DMS53 (cell line): ENCODE measurements at regions not wholly inside any gene's neighbourhood (a gene's known extent, or its start where the extent isn't known, plus 50 kb on each side); places are given as distances from the start of the nearest gene placed in this dataset.

Source experiments
- DNase-seq: peaks from one replicate; lab custom pipeline; 2025; lab: John Stamatoyannopoulos, UW

DNA sequence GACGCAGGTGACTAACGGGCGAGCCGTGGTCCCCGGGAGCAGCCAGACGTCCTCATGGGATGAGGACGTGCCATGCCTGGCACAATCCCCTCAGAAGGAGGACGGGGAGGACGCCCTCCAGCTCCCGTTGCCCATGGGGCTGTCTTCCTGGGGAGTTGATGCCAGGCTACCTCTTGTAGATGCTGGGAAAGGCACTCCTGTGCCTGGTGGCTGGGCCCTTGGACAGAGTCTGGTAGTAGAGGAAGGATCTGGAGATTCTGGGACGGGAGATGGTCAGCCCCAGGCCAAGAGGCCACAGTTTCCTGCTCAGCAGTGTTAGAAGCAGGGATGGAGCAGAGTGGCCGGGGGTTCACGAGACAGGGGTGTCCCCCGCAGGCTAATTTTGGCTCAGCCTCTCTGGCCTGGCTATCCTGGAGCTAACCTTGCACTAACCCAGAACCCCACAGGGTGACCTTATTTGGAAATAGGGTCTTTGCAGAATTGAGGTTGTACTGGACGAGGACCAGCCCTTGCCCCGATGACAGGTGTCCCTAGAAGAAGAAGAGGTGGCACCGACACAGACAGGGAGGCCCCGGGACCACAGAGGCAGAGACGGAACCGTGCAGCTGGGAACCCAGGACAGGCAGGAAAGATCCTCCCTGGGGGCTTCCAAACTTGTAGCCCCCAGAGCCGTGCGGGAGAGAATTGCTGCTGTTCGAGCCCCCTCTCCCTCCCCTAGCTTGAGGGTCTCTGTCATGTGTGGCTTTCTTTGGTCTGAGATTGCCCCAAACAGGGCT lies 50.1 kb upstream of the ADRA2C start:
- DNase-seq, result no peak

DNA sequence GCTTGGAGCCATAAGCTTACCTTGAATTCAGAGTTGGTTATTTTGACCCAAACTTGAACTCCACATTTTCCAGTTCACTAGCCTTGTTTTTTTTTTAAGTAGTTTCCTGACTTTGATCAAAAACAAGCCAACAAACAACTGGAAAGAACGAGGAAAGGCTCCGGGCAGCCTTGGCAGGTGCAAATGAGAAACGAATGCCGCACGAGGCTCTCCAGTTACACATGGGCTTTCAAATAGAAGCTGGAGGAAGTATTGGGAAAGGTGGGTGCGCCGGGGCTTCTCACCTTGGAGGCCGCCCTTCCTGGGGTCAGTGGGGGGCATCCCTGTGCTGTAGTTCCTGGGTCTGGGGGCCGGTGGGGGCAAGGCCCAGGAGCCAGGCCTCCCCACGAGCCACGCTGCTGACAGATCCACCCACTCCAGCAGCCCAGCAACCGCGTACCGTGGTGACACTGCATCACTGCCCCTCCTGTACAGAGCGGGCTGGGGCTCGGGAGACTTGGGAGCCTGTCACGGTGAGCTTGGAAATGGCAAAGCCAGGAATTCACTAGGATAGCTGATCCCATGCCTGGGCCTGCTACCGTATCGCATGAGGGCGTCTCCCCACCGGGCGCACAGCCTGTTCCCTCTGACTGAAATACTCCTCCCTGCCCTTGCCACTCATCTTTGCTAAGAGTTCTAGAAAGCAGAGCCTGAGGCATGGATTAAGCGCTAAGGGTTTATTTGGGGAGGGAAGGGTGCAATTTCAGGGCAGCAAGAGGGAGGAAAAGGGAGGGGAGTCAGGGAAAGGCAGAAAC lies 50.9 kb upstream of the ADRA2C start:
- DNase-seq, result no peak

DNA sequence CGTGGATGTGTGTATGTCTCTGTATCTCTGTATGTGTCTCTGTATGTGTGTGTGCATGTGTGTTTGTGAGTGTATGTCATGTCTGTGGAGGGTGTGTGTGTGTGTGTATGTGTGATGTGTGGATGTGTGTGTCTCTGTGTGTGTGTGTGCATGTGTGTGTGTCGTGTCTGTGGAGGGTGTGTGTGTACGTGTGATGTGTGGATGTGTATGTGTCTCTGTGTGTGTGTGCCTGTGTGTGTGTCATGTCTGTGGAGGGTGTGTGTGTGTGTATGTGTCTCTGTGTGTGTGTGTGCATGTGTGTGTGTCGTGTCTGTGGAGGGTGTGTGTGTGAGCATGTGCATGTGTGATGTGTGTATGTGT lies 51.6 kb upstream of the ADRA2C start:
- DNase-seq, result no peak

DNA sequence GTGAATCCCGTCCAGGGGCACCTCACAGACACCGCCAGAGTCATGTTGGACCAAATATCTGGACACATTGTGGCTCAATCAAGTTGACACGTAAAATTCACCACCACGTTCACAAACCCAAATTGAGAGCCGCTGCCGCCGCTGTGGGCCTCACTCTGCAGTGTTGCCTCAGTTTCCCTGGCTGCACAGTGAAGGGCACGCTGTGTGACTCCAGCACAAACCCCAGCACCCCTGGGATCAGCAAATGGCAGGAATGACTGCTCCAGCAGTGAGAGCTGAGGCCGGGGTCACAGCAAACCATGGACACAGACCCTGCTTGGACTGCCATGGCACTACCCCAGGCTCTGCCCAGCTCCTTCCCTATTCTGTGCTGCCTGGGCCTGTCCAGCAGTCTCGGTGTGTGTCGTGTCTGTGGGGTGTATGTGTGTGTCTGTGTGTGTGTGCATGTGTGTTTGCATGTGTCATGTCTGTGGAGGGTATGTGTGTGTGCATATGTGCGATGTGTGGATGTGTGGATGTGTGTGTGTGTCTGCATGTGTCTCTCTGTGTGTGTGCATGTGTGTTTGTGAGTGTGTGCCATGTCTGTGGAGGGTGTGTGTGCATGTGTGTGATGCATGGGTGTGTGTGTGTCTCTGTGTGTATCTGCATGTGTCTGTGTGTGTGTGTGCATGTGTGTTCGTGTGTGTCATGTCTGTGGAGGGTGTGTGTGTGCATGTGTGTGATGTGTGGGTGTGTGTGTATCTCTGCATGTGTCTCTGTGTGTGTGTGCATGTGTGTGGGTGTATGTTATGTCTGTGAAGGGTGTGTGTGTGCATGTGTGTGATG lies 52.2 kb upstream of the ADRA2C start:
- DNase-seq, result no peak

DNA sequence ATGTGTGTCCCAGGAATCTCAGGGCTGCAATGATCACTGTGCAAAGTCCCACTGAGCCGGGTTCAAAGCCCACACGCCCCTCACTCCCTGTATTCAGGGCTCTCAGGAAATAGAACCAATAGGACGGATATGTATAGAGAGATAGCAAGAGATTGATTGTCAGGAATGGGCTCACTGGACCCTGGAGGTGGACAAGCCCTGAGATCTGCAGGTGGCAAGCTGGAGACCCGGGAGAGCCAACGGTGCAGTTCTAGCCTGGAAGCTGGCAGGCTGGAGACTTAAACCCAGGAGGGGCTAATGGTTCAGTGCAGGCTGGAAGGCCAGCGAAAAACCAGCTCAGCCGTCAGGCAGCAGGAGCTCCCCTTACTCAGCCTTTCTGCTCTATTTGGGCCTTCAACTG lies 52.8 kb upstream of the ADRA2C start:
- no peak for DNase-seq

DNA sequence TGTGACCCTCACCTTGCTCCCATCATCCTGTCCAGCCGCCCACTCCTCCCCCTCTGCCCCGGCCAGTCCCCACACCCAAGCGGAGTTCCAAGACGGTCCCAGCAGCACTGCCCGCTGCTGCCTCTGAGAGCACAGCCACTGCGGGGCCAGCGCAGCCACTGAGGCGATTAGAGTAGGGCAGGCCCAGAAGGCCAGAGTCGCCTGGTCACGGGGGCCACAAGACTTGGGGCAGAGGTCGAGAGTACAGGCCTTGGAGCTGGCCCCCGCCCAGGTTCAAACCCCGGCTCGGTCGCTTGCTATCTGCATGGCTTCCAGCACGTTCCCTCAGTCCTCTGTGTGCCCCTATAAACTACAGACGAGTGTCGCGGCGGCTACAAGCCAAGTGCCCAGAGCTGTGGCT lies 53.2 kb upstream of the ADRA2C start:
- no peak for DNase-seq

DNA sequence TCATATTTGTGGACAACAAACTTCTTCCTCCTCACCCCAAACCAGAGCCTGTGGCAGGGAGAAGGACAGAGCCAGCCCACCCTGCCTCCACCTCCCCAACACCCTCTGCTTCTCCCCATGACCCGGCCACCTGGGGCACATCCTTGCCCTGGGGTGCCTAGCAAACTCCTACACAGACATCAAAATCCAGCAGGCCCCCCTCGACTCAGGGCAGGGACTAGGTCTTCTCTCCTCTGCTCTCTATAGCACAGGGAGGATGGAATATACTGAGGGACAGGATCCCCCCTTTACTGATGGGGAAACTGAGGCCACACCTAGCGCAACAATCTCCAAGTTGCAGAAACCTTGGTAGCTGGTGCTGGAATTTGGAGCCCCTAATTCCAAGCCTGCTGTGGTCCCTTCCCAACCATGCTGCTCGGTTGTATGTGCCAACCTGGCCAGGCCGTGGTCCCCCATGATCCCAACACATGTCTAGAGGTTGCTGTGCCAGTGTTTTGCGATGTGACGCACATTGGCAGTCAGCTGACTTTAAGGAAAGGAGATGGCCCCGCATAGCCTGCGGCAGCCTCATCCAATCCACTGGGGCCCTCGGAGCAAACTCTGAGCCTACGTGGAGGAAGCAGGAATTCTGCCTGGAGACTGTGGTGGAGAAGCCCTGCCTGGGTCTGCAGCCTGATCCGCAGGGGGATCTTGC lies 53.9 kb upstream of the ADRA2C start:
- DNase-seq, result no peak

DNA sequence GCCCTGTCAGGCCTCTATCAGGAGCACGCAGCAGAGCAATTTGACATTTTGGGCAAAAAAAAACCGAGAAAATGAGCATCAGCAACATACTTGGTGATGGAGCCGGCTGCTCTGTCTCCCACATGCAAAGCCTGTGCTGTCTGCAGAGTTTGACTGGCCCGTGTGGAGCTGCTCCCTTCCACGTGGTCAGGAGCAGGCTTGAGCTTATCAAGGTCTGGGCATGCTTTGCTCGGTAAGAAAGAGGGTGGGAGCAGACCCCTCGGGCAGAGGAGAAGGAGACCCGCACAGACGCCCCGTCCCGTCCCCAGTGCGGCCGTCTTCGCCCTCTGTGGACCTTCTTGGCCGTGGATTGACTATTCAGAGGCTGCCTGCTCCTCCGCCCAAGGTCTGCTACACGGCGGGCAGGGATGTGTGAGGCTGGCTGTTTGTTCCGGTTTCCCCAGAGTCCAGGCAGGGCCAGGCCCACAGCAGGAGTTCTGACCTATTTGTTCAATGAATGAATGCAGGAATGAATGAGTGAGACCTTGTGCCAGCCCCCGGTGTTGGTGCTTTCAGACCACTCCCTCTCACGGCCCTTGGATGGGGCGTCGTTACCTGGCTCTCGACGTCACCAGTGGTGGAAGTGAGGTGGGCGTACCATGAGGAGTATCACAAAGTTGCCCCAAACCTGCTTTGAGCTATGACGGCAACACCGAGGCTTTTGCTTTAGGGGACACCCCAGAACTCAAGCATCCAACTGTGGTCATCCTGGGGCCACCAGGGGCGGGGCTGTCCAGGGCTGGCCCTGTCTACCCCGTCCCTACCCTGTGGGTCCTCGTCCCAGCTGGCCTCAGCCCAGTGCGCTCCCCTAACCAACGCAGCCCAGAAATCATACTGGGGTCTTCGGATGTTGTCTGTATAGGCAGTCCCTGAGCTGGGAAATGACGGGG lies 54.7 kb upstream of the ADRA2C start:
- DNase-seq, result no peak

DNA sequence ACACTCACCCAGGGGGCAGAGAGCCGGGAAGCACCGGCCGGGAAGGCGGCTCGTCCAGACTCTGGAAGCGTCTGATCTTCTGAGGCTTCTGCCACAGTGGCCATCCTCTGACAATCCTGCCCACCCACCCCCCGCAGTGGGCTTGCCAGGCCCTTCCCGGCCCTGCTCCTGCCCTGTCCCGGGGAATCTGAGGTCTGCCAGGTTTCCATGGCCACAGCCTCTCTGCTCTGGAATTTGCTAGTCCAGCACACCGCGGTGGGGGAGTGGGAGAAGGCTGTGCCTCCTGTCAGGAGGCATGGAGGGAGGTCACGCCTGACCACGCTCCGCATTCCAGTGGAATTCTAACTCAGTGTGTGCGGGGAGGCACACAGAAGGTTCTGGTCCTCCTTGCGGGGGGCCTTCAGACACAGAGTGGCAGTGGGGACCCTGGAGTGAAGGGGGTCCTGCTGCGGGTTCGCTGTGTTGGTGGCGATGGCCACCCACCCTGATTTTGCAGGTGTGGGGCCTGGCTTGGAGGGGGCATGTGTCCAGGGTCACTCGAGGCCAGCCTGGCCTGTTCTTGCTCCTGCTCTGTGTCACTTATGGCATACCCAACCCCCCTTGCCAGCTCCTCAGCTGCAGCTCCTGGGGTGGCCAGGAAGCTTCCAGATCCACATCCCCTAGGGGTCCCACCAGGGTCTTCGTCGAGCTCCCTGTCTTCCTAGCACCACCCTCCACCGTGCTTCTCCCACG lies 55.6 kb upstream of the ADRA2C start:
- DNase-seq, result no peak

DNA sequence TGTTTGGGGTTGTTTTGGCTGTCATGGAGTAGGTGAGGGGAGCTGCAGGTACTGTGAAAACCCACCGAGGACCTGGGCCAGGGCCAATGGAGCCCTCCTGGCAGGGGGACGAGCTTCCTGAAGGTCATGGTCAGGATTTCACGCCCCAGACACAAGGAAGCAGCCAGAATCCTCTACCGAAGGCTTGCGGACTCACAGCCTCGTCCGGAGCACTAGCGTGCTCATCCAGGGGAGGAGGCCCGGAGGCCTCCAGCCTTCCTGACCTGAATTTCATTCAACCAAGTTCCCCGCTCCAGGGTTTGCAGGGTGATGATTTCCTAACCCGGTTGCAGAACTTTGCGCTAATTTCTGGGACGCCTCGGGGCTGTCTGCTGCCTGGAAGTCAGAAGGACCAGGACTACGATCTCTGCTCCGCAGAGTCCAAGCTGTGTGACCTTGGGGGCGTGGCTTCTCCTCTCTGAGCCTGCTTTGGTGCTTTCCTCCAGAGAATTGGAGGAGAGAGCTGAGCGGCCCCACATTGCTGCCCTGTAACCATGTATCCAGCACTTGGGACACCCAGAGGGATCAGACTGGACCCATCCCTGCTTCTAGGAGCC lies 56.2 kb upstream of the ADRA2C start:
- DNase-seq, result no peak

DNA sequence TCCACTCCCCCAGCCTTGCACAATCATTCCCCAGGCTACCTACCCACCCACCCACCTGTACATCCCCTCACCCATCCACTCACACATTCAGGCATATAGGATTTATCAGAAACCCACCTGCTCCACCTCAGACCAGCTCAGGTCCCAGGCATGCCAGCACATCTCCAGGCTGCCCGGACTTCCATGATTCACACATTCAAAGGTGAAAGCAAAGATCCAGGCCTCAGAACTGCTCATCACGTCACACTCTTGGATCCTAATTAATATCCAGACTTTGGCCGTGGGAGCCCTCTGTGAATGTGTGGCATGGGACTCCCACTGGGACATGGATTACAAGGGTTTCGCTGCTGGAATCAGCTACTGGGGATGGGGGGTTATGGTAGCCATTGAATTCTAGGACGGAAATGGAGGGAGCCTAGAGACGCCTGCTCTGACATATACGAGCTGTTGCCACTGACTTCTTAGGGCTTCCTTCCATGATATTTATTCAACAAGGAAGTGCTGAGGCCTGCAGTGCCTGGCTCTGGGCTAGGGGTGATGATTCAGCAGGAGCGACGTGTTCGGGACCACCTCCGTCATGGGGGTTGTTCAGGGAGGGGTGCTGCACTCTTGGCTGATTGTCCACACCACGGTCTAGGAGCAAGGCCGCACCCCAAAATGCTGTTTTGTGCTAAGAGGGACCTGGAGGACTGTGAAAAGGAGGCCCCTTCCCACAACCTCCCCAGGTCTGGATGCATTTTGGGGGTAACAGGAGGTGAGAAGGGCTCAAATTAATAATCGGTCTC lies 56.9 kb upstream of the ADRA2C start:
- no peak for DNase-seq

DNA sequence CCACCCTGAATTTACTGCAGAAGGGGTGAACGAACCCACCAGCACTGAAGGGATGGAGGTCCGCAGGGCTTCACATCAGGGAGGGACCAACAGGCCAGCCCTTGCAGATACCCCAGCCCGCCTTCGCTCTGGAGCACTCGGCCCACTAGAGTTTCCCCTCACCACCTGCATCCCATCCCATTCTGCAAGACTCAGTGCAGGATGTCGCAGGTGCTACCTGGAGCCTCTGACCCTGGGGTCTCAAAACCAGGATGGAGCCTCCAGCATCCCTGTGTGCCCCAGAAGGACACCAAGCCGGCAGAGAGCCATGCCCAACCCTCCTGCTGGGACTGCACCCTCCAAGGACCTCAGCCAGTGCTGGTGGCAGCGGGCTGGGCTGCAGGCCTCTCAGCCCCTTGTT lies 57.6 kb upstream of the ADRA2C start:
- DNase-seq, result no peak

DNA sequence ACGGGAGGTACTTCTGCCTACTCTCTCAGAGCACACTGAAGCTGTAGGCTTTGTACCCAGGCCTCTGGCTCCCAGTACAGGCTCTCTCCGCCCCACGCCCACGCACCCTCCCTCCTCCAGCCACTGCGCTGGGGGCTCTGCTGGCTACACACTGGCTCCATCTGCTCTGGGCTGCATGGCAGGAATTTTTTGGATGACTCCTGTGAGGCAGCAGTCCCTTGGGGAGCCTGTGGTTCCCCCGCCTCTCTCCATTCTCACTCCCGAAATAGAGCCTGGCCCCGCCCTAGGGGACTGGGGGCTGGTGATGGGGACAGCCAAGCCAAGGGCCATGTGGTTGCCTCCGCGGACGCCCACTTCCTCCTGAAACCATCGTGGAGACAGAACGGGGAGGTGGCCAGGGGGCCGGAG lies 58.1 kb upstream of the ADRA2C start:
- DNase-seq, result no peak

DNA sequence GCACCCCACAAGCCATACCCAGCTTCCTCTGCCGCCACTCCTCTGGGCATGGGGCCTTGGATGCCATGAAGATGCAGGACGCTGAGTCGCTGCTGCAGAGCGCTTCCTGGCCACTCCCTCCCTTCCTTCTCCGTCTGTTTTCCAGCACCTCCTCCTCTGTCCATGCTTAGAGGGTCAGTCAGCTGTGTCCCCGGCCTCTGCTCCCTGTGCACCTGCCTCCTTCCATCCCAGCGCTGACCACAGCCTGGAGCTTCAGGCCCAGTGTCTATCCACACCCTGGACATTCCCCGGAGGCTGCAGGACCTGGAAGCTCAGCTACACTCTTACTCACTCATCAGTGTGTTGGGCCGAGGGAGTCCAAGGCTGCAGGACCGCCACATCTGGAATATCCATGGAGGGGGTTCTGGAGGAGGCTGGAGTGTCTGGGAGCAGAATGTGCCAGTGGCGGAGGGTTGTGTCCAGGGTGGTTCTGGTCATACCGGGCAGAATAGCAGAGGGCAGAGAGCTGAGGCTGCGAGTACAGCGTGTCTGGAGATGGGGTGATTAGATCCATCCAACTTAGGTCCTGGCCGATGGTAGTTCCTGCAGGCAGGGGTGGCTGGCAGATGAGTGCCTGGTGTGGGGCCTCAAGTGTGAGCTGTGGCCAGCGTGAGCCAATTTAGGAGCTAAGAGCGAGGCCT lies 58.6 kb upstream of the ADRA2C start:
- DNase-seq, result no peak

DNA sequence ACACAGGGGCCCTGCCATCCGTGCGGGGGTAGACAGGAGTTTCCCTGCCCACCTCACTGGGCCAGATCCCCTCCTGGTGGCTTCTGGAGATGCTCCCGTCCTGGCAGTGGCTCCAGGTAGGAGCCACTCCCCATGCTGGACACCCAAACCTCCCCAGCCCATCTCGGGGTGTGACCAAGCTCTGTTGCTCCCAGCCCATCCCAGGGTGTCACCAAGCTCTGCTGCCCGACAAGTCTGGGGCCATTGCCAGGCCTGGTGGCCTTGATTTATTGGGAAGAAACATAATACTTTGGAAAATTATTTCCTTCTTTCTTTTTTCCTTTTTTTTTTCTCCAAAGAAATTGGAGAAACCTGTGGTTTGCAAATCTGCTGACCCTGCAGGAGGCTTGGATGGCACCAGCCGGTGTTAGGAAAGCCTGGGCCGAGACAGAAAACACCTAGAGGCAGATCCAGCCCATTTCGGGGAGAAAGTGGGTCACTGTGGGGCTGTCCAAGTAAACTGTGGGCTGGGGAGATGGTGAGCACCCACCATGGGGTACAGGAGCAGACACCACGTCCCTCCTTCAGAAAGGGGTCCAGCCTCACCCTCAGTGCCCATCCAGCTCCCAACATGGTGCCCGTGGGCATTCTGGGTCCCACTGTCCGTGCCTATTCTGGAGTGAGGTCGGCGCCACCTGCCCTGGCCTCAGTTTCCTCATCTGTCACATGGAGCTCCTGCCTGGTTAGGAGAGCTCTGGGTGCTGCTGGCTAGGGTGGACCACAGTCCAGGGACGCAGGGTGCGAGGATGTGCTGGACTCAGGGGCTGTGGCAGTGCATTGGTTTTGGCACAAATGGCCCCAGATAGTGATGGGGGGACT lies 59.4 kb upstream of the ADRA2C start:
- DNase-seq, result no peak

DNA sequence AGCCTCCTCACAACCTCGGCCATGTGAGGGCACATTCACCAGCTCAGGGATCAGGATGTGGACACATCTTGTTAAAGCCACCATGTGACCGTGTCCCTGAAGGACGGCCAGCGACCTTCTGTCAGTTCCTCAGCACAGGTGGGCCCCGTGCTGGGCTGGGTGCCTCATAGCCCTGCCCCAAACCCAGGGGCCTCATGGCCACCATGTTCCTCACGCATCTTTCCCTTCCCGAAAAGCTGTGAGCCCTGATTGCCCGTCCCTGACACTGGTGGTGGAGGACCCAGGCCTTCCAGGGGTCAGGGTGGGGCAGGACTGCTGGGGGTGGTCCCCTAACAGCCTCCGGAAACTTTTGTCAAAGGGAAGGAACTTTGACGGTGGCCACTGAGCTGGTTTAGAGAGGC lies 60.1 kb upstream of the ADRA2C start:
- no peak for DNase-seq

DNA sequence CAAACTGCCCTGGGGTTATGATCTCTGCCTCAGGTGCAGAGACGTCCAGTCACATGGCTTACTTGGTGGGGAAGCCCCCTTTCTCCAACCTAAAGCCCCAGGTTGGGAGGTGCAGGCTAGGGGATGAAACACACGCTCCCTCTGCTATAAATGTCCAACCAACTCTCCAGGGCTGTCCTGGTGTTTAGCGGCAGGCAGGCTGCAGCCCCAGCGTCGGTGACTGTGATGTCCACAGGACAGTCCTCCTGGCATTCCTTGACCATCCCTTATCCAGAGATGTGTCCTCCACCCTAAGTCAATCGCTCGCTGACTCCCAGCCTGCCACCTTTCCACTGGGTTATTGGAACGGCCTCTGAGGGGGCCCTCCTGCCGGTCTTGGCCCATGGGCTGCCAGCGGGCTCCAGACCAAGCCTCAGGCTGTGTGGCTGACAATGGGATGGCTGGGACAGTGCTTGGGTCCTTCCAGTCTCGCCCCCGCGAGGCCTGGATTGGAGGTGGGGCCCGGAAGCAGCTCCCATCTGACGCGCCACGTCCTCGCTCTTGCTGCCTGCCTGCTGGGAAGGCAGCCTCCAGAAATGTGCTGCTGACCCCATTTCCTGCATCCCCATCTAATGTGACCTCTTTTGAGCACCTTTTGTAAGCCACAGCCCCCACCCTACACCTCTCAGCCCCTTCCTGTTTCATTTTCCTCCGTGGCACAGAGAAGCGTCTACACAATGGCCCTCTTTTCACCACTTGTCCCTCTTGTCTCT lies 60.8 kb upstream of the ADRA2C start:
- no peak for DNase-seq
